ENCODE measurements at regions not wholly inside any gene's neighbourhood (a gene's known extent, or its start where the extent isn't known, plus 50 kb on each side); places are given as distances from the start of the nearest gene placed in this dataset.
A peak's percentile ranks its signal among the peaks of the same experiment; 100 is the strongest.

- Histone ChIP-seq H2AFZ (ENCODE audit: low read length) (no peak overlapping the region), H3K27me3 (ENCODE audit: insufficient read depth, low read length) (no peaks in the 10 kb centered on the region), H3K36me3 (ENCODE audit: insufficient read depth, low read length) (no peaks in the 10 kb centered on the region), H3K4me3 (ENCODE audit: insufficient read depth, low read length) (no peak overlapping the region), H3K9me3 (ENCODE audit: low read depth, low read length) (no peaks in the 10 kb centered on the region), H4K20me1 (ENCODE audit: insufficient read depth, low read length) (no peaks in the 10 kb centered on the region), H3K4me1 (ENCODE audit: insufficient read depth, low read length) (no peaks in the 10 kb centered on the region), H3K27ac (ENCODE audit: low read depth, low read length) (no peak overlapping the region), H3K4me2 (ENCODE audit: insufficient read depth, low read length) (no peak overlapping the region), H3K79me2 (ENCODE audit: insufficient read depth, low read length) (no peaks in the 10 kb centered on the region)
- TF ChIP-seq CTCF (IDR thresholded peaks at IDR 0.05; ENCODE audit: extremely low read depth, low read depth, low read length), result no peak
- no peak for DNase-seq (ENCODE audit: insufficient read length, low spot score, missing footprints)
Measured at GRCh38 chr18:73240899-73241298, 373.1 kb upstream of the NETO1 start.

GRCh38 chr18:73235921-73236320, 368.1 kb upstream of the NETO1 start:
- no peaks in the 10 kb centered on the region for H3K36me3 ChIP-seq (ENCODE audit: insufficient read depth, low read length)
- TF ChIP-seq CTCF (IDR thresholded peaks at IDR 0.05; ENCODE audit: extremely low read depth, low read depth, low read length), result no peak
- H3K4me1 ChIP-seq (ENCODE audit: insufficient read depth, low read length), result no peaks in the 10 kb centered on the region
- no peaks in the 10 kb centered on the region for H3K9me3 ChIP-seq (ENCODE audit: low read depth, low read length)
- H3K27ac ChIP-seq (ENCODE audit: low read depth, low read length), result no peak overlapping the region
- H2AFZ ChIP-seq (ENCODE audit: low read length), result no peak overlapping the region
- DNase-seq (ENCODE audit: insufficient read length, low spot score, missing footprints), result no peak
- H3K4me3 ChIP-seq (ENCODE audit: insufficient read depth, low read length), result no peak overlapping the region
- H3K79me2 ChIP-seq (ENCODE audit: insufficient read depth, low read length), result no peaks in the 10 kb centered on the region
- H4K20me1 ChIP-seq (ENCODE audit: insufficient read depth, low read length), result no peaks in the 10 kb centered on the region
- no peak overlapping the region for H3K4me2 ChIP-seq (ENCODE audit: insufficient read depth, low read length)
- no peaks in the 10 kb centered on the region for H3K27me3 ChIP-seq (ENCODE audit: insufficient read depth, low read length)

GRCh38 chr18:73235491-73235890, 367.7 kb upstream of the NETO1 start:
- Histone ChIP-seq H2AFZ (ENCODE audit: low read length) (no peak overlapping the region), H3K27me3 (ENCODE audit: insufficient read depth, low read length) (no peaks in the 10 kb centered on the region), H3K4me2 (ENCODE audit: insufficient read depth, low read length) (no peak overlapping the region), H3K27ac (ENCODE audit: low read depth, low read length) (no peak overlapping the region), H3K36me3 (ENCODE audit: insufficient read depth, low read length) (no peaks in the 10 kb centered on the region), H3K79me2 (ENCODE audit: insufficient read depth, low read length) (no peaks in the 10 kb centered on the region), H3K4me3 (ENCODE audit: insufficient read depth, low read length) (no peak overlapping the region), H3K9me3 (ENCODE audit: low read depth, low read length) (no peaks in the 10 kb centered on the region), H4K20me1 (ENCODE audit: insufficient read depth, low read length) (no peaks in the 10 kb centered on the region), H3K4me1 (ENCODE audit: insufficient read depth, low read length) (no peaks in the 10 kb centered on the region)
- peak; percentile 48 for DNase-seq (ENCODE audit: insufficient read length, low spot score, missing footprints)
- TF ChIP-seq CTCF (IDR thresholded peaks at IDR 0.05; ENCODE audit: extremely low read depth, low read depth, low read length), result no peak

- no peaks in the 10 kb centered on the region for H3K4me1 ChIP-seq (ENCODE audit: insufficient read depth, low read length)
- H3K4me3 ChIP-seq (ENCODE audit: insufficient read depth, low read length), result no peak overlapping the region
- no peaks in the 10 kb centered on the region for H3K36me3 ChIP-seq (ENCODE audit: insufficient read depth, low read length)
- no peak for DNase-seq (ENCODE audit: insufficient read length, low spot score, missing footprints)
- H3K4me2 ChIP-seq (ENCODE audit: insufficient read depth, low read length), result no peak overlapping the region
- no peaks in the 10 kb centered on the region for H3K9me3 ChIP-seq (ENCODE audit: low read depth, low read length)
- H3K27ac ChIP-seq (ENCODE audit: low read depth, low read length), result no peak overlapping the region
- no peak overlapping the region for H2AFZ ChIP-seq (ENCODE audit: low read length)
- H3K79me2 ChIP-seq (ENCODE audit: insufficient read depth, low read length), result no peaks in the 10 kb centered on the region
- H4K20me1 ChIP-seq (ENCODE audit: insufficient read depth, low read length), result no peaks in the 10 kb centered on the region
- no peaks in the 10 kb centered on the region for H3K27me3 ChIP-seq (ENCODE audit: insufficient read depth, low read length)
- no peak for TF ChIP-seq CTCF (IDR thresholded peaks at IDR 0.05; ENCODE audit: extremely low read depth, low read depth, low read length)
Measured at GRCh38 chr18:73232933-73233332, 365.1 kb upstream of the NETO1 start.

Measured in osteoblast (primary cell).